ENCODE measurements at regions not wholly inside any gene's neighbourhood (a gene's known extent, or its start where the extent isn't known, plus 50 kb on each side); places are given as distances from the start of the nearest gene placed in this dataset.

DNA sequence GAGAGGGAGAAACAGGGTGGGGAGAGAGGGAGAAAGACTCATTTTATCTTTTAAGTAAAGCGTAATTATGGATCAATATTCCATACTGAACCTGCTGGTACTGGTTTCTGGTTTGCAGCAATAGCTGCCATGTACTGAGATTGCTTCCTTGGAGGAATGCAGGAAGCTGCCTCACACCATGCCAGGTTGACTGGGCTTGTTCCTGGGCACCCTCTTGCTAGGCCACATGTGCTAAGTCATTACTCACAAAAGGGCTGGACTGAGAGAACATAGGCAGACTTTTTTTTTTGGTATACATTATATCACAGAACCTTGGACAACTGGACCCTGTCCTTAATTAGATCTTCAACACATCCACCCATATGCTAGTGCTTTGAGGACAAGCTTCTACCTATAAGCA lies 193.4 kb downstream of the ZNF621 start (continued):
- TF ChIP-seq, protein P1, sequence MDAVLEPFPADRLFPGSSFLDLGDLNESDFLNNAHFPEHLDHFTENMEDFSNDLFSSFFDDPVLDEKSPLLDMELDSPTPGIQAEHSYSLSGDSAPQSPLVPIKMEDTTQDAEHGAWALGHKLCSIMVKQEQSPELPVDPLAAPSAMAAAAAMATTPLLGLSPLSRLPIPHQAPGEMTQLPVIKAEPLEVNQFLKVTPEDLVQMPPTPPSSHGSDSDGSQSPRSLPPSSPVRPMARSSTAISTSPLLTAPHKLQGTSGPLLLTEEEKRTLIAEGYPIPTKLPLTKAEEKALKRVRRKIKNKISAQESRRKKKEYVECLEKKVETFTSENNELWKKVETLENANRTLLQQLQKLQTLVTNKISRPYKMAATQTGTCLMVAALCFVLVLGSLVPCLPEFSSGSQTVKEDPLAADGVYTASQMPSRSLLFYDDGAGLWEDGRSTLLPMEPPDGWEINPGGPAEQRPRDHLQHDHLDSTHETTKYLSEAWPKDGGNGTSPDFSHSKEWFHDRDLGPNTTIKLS (IDR thresholded peaks at IDR 0.05; ENCODE audit: borderline replicate concordance, low read depth), result no peak
- TF ChIP-seq TCFL5 (CRISPR knock-in tag; conservative IDR thresholded peaks at IDR 0.05) (no peak), MAFK (IDR thresholded peaks at IDR 0.05; ENCODE audit: low read length) (no peak)

DNA sequence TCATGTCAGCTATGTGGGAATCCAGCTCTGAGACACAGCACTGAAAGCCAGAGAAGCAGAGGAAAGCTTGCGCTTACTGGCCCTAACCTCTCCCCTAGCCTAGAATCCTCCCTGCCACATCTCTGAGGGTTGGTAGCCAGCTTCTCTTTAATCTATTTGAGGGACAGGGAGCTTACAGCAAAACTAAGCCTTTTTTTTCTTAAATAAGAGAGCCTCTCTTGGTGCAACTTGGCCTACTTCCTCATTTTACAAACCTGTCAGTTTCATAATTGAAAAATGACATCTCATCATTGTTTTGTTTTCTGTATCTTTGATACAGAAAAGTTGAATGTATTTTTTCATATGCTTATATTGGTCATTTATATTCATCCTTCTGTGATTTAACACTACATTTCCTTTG lies 193.9 kb downstream of the ZNF621 start:
- no peaks in the 10 kb centered on the region for H4K20me1 ChIP-seq (replicated peaks; ENCODE audit: control insufficient read depth, insufficient read depth, low read length)
- H3K4me1 ChIP-seq (replicated peaks in 1 of 2; ENCODE audit: control insufficient read depth in 2 of 2, insufficient read depth in 2 of 2, low read length in 2 of 2), result no peaks in the 10 kb centered on the region
- H3K9me1 ChIP-seq (ENCODE audit: control insufficient read depth, insufficient read depth, low read length), result no peaks in the 10 kb centered on the region
- ChIA-PET CTCF (ENCODE audit: low intra/inter-chr PET ratio) (no interaction called here), POLR2A (interaction anchor here (0.7 kb wide), 1 partner anchor 8 kb away, joined by 4 read pairs; no protein-coding TSS in a partner anchor)
- H3K79me2 ChIP-seq (ENCODE audit: control insufficient read depth, insufficient read depth, low read length), result no peaks in the 10 kb centered on the region
- 89% methylated on average over 1 of the region's 1 CpG for WGBS (ENCODE audit: insufficient coverage, low coverage, missing lambda C conversion rate)
- no TSS peak for BruUV-seq (replicated peaks)
- H3K4me2 ChIP-seq (ENCODE audit: insufficient read depth, low read length), result no peak overlapping the region
- FAIRE-seq (no peak), ATAC-seq (no peak), DNase-seq (ENCODE audit: extremely low read depth in 1 of 4, low spot score in 3 of 4) (no peak)
- no peaks in the 10 kb centered on the region for H3K36me3 ChIP-seq (ENCODE audit: control insufficient read depth, insufficient read depth, low read length)
- H3K9ac ChIP-seq (ENCODE audit: insufficient read depth in 1 of 2, low read depth in 2 of 2, low read length in 2 of 2), result no peak overlapping the region
- in situ Hi-C loops (cut with MboI), result no loop called here
- no peaks in the 10 kb centered on the region for H3K9me3 ChIP-seq (replicated peaks; ENCODE audit: control insufficient read depth, insufficient read depth, low read depth, low read length)
- no peak overlapping the region for H3K27ac ChIP-seq (ENCODE audit: extremely low read depth, low read depth, low read length)
- H2AFZ ChIP-seq (ENCODE audit: low read depth, low read length), result no peak overlapping the region
- intact Hi-C loops (cut with micrococcal nuclease), result loop anchor here (10.0 kb wide), 2 partner anchors 134 to 394 kb away; no protein-coding TSS in a partner anchor
- H3K4me3 ChIP-seq, result no peak overlapping the region
- H3K27me3 ChIP-seq (ENCODE audit: control insufficient read depth in 2 of 2, insufficient read depth in 2 of 2, low read length in 2 of 2), result peaks cover 0 to 14% of the 10 kb centered on the region in 2 experiments; a peak in 2 of 5 replicates
- TF ChIP-seq SPI1 (IDR thresholded peaks at IDR 0.05; ENCODE audit: borderline replicate concordance, low read depth, low read length), result peak; percentile 57; the same call in 1 of the 2 replicates
- TF ChIP-seq NFATC3 (IDR thresholded peaks at IDR 0.05), result no peak
- no peak for TF ChIP-seq FOXJ3 (CRISPR knock-in tag; IDR thresholded peaks at IDR 0.05)
- TF ChIP-seq PURB (CRISPR knock-in tag; IDR thresholded peaks at IDR 0.05; ENCODE audit: low read depth), result no peak
- TF ChIP-seq SP1 (CRISPR knock-in tag; IDR thresholded peaks at IDR 0.05), result no peak
- no peak for TF ChIP-seq ZNF165 (CRISPR knock-in tag; IDR thresholded peaks at IDR 0.05; ENCODE audit: borderline replicate concordance)
- TF ChIP-seq ZNF668 (CRISPR knock-in tag; IDR thresholded peaks at IDR 0.05), result no peak
- TF ChIP-seq, protein P2, sequence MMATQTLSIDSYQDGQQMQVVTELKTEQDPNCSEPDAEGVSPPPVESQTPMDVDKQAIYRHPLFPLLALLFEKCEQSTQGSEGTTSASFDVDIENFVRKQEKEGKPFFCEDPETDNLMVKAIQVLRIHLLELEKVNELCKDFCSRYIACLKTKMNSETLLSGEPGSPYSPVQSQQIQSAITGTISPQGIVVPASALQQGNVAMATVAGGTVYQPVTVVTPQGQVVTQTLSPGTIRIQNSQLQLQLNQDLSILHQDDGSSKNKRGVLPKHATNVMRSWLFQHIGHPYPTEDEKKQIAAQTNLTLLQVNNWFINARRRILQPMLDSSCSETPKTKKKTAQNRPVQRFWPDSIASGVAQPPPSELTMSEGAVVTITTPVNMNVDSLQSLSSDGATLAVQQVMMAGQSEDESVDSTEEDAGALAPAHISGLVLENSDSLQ (IDR thresholded peaks at IDR 0.05), result peak; percentile 60
- TF ChIP-seq MEIS2 (IDR thresholded peaks at IDR 0.05; ENCODE audit: partially characterized antibody), result peak; percentile 47
- TF ChIP-seq SRSF3 (IDR thresholded peaks at IDR 0.05; ENCODE audit: insufficient read depth, low read length), result no peak
- TF ChIP-seq, protein P3, sequence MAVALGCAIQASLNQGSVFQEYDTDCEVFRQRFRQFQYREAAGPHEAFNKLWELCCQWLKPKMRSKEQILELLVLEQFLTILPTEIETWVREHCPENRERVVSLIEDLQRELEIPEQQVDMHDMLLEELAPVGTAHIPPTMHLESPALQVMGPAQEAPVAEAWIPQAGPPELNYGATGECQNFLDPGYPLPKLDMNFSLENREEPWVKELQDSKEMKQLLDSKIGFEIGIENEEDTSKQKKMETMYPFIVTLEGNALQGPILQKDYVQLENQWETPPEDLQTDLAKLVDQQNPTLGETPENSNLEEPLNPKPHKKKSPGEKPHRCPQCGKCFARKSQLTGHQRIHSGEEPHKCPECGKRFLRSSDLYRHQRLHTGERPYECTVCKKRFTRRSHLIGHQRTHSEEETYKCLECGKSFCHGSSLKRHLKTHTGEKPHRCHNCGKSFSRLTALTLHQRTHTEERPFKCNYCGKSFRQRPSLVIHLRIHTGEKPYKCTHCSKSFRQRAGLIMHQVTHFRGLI (CRISPR knock-in tag; IDR thresholded peaks at IDR 0.05), result no peak
- no peak for TF ChIP-seq POLR2G (IDR thresholded peaks at IDR 0.05; ENCODE audit: low read depth, low read length)
- no peak for TF ChIP-seq TARDBP (IDR thresholded peaks at IDR 0.05)
- TF ChIP-seq, protein P4, sequence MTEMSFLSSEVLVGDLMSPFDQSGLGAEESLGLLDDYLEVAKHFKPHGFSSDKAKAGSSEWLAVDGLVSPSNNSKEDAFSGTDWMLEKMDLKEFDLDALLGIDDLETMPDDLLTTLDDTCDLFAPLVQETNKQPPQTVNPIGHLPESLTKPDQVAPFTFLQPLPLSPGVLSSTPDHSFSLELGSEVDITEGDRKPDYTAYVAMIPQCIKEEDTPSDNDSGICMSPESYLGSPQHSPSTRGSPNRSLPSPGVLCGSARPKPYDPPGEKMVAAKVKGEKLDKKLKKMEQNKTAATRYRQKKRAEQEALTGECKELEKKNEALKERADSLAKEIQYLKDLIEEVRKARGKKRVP (CRISPR knock-in tag; IDR thresholded peaks at IDR 0.05), result no peak
- TF ChIP-seq, protein P5, sequence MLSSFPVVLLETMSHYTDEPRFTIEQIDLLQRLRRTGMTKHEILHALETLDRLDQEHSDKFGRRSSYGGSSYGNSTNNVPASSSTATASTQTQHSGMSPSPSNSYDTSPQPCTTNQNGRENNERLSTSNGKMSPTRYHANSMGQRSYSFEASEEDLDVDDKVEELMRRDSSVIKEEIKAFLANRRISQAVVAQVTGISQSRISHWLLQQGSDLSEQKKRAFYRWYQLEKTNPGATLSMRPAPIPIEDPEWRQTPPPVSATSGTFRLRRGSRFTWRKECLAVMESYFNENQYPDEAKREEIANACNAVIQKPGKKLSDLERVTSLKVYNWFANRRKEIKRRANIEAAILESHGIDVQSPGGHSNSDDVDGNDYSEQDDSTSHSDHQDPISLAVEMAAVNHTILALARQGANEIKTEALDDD (IDR thresholded peaks at IDR 0.05), result no peak
